GM18519 (cell line): ENCODE measurements at regions not wholly inside any gene's neighbourhood (a gene's known extent, or its start where the extent isn't known, plus 50 kb on each side); places are given as distances from the start of the nearest gene placed in this dataset.

Experiments
- ATAC-seq: cut with Tn5 transposase; IDR thresholded peaks from one replicate; pipeline ENCODE4 v1.9.1; 2021; ENCODE audit warnings: mild to moderate bottlenecking, moderate library complexity; ENCODE audit not compliant: unreplicated experiment, low FRiP score

DNA sequence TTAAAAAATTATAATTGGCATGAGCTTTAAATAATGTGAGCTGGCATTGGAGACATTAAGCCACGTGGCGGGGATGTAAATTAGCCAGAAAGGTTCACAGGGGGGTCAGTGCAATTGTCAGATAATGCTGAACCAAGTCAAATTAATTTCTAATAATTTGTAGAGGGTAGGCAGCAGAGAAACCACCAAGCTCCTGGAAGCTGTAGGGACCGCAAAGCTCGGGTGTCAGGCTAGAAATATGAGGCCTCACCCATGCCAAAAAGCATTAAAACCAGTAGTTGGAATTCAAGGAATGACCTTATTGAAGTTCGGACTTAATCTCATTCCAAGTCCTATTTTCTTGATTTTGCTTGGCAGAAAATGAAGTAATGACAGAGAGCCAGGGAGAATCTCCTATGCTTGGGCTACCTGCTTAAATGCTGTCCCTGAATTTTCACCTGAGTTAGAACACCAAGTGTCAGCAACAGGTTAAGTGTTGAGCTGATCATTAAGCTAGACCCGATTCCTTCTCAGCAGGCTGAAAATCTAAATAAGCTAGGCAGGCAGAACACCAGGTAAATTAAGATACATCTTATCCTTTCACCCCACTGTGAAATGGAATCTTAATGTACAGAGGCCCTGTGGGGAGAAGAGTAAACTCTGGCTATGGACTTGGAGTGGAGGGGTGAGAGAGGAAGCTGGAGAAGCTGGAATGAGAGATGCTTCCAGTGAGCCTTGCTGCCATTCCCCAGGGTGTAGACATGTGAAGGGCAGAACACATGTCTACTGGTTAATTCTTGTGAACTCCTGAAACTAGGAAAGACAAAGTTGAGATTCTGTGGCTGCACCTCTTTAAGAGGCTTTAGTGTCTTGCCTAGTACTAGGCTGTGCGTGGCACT lies 520.0 kb downstream of the SLC4A3 start:
- no peak for ATAC-seq

DNA sequence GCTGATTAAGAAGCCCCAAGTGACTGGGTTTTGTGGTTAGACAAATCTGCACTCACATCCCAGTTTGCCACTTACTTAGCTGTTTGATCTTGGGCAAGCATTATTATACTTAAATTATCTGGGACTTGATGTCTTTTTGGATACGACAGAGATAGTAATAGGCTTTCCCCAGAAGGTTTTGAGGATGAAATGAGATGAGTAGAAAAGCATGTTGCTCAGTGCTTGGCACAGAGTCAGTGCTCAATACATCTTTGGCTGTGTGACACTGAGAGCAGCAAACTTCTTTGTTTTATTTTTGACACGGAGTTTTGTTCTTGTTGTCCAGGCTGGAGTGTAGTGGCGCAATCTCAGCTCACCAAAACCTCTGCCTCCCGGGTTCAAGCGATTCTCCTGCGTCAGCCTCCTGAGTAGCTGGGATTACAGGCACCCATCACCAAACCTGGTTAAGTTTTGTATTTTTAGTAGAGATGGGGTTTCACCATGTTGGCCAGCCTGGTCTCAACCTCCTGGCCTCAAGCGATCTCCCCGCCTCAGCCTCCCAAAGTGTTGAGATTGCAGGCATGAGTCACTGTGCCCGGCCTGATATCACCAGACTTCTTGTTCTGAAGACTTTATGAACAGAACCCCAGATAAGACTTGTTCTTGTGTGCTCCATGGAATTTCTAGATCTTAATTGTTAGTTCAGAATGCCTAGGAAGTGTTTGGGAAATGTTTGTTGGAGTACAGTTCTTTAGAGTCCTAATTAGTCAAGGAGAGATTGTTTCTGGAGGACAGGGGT lies 521.2 kb downstream of the SLC4A3 start:
- ATAC-seq = no peak

DNA sequence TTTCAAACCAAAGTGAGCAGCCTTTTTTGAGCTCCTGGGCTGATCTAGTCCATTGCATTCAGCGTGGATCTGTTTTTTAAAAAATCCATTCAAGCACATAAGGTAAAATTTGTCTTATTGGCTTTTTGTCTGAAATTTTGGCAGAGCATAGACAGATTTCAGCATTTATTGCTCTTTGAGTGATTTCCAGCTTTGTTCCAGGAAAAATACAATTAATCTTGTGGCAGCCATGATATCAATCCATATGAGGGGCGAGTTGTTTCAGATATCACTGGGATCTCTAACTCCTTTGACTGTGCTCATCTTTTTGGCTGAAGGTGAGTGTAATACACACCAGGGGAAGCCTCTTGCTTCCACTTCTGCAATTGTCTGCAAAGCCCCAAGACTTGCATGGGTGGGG lies 523.9 kb downstream of the SLC4A3 start:
- no peak for ATAC-seq

DNA sequence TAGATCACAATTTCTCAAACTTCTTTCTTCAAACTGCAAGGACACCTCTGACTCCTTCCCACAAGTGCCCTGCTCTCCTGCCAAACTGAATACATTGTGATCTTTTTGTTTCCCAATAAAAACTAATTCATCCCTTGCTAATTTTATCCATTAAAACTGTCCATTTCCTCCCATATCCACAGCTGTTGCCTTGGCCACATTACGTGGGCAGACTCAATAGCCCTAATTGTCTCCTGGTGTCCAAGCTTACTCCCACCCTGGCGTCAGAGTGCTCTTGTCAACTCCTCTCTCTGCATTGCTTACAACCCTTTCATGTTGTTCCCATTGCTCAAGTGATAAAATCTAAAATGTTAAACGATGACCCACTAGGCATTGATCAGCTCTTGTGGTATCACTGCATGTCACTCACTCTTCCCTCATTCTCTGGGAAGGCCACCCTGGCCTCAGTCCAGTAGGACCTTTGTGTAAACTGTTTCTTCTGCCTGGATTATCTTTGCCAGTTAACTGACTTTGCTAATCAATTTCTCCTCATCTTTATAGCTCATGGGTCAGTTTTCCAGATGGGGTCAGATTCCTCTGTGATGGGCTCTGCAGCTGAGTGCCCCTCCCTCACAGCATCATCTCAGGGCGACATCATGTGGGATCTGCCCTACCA lies 525.0 kb downstream of the SLC4A3 start:
- ATAC-seq = no peak

DNA sequence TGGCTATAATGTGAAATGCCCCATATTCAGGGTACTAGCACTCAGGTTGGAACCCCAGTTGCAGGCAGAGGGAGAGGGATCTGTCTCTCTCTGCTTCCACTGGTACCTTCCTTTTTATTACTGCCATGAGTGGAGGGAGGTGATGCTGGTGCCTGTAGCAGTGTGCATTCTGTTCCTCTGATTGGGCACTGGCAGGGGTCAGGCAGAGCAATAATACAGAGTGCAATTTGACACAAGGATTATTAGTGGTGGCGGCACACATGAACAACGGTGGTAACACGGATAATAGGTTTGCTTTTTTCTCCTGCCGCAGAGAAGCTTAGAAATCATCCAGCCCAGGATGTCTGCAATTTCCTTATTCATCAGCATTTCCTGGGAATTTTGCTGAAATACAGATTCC lies 525.7 kb downstream of the SLC4A3 start:
- no peak for ATAC-seq

DNA sequence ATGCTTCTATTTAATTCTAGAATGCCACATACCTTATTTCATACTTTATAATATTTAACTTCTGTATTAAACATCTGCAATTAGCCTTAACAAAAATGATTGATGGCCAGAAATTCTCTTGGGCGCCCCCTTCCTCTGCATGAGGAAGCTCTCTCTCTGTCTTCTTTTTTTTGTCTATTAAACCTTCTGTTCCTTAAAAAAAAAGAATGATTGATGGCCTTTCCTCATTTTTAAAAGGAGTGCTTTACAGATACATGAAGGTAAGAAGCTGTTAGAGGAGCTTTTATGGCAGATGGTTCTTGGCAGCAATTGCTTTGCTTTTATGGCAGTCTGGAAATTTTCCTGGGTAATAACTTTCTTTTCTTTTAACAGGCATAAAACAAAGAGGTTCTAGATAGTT lies 526.9 kb downstream of the SLC4A3 start:
- no peak for ATAC-seq

DNA sequence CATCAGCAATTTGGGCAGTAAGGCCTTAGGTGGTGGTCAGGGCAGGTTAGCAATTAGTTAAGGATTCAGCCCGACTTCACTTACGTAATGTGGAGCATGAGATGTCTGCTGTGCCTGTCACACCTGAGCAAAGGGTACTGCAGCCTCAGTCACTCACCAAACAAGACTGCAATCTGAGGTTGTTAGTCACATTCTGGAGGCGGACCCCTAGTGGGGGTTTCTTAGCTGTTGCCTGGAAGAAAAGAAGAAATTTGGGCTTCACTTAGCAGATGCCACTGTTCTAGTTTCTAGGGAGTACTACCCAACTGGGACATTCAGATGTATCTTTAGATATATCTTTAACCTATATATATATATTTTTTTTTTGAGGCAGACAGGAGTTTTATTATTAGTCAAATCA lies 529.9 kb downstream of the SLC4A3 start:
- no peak for ATAC-seq

DNA sequence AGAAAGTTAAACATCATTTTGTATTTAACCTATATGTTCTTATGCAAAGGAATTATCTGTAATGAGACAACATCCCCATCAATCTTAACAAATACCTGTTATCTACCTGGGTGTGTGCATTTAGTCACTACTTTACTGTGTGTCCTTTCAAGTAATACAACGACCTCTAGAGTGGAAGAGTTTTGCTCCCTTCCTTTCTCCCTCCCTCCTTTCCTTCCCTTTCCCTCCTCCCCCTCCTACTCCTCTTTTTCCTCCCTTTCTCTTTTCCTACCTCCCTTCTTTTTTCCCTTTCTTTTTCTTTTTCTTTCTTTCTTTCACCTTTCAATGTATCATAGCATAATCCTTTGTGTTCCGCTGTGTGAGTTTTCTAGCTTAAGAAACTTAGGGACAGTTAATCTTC lies 532.3 kb downstream of the SLC4A3 start:
- no peak for ATAC-seq

DNA sequence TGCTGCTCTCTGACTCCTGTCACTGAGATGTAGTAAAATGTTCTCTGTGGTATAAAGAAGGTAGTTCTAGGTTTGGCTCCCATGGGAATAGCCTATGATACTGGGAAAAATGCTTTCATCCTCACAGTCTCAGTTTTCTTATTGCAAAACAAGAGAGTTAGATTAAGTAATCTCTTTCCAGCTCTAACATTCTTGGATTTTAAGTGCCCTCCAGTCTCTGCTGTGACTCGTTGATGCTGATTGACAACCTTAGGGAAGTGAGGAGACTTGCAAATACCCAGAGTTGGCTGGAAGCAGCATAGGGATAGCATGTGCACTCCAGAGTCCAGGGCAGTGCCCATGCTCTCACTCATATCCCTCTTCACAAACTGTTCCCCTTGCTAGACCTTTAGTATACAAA lies 534.9 kb downstream of the SLC4A3 start:
- ATAC-seq = no peak

DNA sequence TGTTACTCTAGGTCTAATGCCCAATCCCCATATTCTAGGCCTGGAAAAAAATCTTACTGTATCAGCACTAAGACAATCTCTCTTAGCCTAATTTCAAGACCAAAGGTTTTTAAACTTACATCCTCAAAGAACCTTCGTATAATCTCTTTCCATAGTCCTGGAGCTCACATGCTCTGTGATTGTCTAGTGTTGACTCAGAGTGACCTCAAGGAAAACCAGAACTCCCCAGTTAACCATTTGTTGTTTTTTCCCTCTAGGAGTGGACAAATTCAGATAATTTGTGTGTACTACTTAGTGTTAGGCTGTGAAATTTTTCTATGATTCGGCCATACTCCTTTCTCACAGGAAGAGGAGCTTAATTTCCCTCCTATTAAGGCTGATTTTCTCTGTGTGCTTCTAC lies 536.1 kb downstream of the SLC4A3 start:
- ATAC-seq = no peak

DNA sequence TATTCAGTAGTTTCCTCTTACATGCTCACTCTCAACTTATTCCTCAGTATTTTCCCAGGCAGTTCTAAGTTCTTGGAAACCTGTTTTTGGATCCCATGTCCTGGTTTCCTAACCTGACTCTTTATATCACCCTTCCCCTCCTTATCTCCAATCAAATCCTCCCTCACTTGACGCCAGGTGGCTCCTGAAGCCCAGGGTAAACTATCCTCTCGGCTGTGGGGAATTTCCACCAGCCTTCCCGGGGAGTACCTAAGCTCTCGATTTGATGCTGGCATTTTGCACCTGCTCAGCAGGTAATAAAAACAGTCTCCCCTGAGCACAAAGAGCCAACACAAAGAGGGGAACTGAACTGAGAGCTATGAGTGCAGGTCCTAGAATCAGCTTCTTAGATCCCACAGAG lies 538.0 kb downstream of the SLC4A3 start:
- no peak for ATAC-seq

DNA sequence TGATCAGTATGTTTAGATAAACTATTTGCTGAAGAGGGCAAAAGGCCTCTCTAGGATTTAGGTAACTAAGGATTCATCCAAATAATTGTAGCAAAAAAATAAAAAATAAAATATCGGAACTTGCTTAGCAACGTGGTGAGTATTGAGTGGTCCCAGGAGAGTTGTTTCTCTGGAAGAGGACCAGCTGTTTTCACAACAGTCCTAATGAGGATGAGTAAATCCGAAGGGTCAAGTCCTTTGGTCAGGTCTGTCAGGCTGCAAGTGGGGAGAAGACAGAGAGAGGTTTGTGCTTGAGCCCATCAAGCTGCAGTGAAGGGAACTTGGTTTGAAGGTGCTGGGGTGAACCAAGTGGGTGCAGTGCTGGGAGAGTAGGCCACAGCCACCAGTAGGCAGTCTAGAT lies 539.2 kb downstream of the SLC4A3 start:
- ATAC-seq = no peak

DNA sequence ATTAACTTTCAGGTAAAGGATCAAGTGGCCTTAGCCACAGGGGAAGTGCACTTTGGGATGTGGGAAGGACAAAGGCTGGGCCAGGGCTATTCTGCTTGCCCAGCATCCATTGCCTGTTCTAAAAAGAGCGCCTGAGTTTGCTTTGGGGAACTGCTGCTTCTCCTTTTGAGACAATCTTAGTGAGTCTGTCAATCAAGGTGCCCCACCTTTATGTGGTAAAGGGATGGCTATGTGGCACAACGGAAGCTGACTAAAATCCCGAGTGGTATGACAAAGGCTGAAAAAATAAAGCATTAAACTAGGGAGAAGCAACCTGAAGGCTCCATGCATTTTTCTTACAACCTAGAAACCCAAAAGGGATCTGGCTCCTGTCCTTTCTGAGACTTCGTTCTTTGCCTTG lies 540.5 kb downstream of the SLC4A3 start:
- no peak for ATAC-seq

DNA sequence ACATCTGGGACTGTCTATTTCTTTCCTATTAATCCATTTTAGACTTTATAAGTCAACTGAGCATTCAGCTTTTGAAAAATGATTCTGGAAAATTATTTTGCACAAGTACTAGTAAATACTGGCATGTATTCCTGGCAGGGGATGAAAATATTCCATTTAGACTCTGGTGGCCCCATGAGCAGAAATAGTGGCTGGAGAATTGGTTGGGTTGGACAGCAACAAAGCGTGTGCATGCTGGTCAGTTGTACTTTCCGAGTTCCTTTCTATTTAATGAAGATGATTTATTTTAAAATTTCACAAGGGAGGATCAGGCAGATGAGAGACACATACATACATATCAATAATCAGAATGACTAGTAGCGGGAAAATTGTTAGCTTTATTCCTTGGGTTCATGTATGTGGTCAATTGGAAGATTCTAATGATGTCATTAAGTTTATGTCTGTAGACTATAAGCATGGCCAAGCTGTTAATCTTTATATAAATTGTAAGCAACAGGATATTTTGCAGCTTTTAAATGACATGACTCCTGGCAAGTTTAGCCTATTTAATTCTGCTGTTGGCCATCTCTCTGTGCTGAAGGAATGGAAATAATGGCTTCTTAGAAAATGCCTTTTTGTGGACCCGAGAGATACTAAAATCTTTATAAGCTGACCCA lies 541.6 kb downstream of the SLC4A3 start:
- no peak for ATAC-seq

DNA sequence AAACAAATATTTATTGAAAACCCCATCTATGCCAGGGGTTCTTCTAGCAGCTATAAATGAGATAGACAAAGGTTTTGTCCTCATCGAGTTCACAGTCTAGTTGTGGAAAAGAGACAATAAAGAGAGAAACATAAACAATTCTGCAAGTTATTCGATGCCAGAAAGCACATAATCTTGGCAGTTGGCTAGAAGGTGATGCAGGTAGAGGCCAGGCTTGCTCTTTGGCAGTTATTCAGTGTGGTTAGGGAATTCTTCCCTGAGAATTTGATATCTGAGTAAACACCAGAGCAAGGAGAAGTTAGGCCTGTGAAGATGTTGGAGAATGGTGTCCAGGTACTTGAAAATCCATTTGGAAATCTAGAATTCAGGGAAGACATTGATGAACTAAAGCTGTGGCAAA lies 547.4 kb downstream of the SLC4A3 start:
- ATAC-seq = no peak

DNA sequence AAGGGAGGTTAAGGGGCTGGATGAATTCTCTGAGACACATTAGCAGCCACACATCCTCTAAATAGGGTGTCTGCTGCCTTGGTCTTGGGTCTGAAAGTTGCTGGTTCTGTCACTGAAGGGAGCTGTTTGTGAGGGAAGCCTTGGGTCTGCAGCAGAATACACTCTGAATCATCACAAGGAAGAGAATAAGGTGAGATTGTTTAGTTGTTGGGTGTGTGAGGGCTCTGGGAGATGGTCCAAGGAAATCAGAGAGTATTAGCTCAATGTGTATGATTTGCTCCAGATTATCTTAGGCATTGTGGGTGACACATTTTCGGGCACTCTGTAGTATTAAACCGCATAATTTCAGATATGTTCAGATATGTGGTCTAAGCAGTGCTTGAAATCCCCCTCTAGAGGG lies 548.5 kb downstream of the SLC4A3 start:
- ATAC-seq = no peak

DNA sequence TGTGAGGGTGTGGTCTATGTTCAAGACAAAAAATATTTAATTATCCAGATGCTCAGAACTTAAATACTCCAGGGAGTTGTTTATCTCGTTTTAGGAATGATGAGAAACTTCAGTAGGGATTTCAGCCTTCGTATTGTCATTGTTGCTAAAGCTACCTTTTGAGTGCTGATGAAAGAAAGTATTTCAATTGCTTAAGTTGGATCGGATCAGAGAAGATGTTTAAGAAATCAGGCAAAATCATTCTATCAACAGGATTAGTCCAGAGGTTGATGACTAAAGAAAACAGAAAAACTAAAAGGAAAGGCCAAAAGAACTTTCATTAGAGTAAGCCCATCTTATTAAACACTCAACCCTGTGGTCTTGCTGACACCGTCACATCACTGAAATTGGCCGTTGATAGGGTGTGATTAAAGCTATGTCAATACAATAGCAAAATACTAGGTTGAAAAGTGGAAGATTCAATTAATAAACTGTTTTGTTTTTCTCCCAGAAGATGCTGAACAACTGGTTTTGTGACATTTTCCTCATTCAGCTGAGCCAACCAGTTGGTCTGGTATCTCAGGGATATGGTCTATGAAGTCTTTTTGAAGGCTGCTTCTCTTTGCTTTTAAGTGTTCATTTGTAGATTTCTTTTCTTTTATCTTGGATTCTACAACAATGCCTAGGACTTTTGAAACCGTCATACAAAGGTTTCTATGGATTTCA lies 551.7 kb downstream of the SLC4A3 start:
- ATAC-seq = no peak

DNA sequence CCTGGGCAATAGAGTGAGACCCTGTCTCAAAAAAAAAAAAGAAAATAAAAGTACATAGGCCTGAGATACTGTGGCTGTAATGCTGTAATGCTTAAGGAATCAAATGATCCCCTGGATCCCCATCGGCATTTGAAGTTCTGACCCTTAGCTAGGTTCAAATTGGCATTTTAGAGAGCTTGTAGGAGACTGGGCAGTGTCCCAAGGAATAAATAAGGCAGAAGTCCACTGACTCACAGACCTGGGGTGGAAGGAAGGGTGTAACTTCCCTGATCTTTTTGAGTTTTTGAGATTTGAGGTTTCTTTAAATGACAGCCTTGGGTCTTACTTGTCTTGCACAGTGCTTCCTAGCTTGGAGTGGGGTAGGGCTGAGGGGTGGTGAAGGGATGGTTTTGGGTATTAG lies 553.7 kb downstream of the SLC4A3 start:
- ATAC-seq = no peak

DNA sequence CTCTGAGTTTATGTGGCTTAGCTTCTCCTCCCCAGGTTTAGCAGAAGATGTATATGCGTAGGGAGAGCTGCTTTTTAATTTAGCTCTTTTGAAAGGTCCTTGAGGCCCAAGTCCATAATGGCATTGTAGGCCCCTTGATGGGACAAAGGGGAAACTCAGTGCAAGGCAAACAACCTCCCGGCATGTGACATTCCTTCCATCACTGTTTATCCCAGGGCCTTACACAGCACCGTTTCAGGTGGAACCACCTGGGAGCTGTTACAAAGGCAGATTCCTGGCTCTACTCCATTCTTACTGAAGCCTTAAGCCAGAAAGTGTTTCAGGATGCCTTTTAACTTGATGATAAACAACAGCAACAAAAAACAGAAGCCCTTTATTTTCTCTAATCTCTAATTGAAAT lies 555.4 kb downstream of the SLC4A3 start:
- ATAC-seq = no peak

DNA sequence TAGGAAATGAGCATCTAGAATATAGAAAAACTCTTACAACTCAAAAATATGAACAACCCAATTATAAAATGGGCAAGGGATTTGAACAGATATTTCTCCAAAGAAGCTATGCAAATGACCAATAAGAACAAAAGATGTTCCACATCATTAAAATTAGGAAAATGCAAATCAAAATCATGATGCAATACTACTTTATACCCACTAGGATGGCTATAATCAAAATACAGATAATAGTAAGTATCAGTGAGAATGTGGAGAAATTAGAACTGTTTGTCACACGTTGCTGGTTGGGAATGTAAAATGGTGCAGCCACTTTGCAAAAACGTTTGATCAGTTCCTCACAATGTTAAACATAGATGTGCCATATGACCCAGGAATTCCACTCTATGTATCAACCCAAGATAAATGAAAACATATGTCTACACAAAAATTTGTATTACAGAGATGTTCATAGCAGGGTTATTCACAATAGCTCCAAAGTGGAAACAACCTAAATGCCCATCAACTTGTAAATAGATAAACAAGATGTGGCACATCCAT lies 558.4 kb downstream of the SLC4A3 start:
- no peak for ATAC-seq
